ENCODE measurements at regions not wholly inside any gene's neighbourhood (a gene's known extent, or its start where the extent isn't known, plus 50 kb on each side); places are given as distances from the start of the nearest gene placed in this dataset.

DNA sequence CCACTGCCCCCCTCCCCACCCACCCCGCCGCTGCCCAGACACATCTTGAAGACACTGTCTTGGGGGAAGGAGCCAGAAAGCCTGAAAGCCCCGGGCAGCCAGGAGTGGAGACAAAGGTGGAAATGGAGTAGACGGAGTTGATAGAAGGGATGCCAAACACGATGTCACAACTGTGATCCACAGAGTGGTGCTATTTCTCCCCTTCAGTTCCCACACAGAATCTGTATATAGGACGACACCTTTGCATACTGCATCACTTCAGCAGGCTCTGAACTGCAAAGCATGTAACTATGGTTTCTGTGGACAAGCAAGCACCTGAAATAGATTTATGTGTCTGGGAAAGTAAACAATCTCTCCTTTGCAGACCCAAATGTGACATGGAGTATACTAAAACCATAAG, 56.4 kb upstream of the F13A1 start:
- DNase-seq (ENCODE audit: low read depth in 2 of 2) = no peak

DNA sequence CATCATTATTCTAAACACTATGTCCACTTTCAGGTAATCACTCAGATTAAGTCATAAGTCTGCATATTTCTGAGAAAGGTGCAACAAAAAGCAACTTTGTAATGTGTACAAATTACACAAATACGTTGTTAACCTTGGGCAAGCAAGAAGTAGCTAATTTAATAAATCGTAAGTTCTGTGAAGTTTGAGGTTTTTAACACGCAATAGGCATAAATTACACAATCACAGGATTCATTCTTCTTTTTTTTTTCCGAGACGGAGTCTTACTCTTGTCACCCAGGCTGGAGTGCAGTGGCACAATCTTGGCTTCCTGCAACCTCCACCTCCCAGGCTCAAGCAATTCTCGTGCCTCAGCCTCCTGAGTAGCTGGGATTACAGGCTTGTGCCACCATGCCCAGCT, 57.2 kb upstream of the F13A1 start:
- DNase-seq (ENCODE audit: low read depth in 2 of 2) = no peak

DNA sequence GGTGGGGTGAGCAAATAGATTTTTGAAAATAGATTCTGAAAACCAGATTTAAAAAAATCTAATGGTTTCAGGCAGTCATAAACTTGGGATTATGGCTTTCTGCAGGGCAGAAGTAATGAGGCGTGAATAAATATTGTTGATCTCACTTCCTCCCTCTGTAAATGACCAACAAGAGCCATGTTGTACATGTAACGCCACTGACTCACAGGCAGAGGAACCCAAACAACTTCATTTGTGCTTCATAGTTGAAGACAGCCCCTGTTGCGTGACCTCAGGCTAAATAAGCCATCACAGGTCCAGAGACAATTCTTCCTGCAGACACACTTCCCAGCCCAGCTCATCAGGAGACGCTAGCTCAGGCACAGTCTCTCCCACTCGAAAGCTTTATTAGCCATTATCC, 59.1 kb upstream of the F13A1 start:
- DNase-seq (ENCODE audit: low read depth in 2 of 2) = no peak

DNA sequence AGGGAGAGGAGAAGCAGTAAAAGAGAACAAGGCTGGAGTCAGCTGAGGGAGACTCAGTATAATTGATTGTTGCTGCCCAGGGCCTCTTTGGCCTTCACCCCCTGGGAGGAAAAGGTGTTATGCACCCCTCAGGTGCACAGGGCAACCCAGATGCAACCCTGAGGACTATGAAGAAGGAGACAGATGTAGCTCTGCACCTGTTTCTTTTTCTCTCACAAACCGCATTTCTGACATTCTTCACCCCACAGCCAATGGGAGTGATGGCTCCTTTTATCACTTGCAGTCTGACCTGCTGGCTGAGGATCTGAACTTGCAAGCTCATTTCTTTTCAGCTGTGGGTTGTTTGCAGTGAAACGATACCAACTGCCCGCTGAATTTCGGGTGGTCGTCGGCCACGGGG, 64.1 kb upstream of the F13A1 start:
- no peak for DNase-seq (ENCODE audit: low read depth in 2 of 2)

DNA sequence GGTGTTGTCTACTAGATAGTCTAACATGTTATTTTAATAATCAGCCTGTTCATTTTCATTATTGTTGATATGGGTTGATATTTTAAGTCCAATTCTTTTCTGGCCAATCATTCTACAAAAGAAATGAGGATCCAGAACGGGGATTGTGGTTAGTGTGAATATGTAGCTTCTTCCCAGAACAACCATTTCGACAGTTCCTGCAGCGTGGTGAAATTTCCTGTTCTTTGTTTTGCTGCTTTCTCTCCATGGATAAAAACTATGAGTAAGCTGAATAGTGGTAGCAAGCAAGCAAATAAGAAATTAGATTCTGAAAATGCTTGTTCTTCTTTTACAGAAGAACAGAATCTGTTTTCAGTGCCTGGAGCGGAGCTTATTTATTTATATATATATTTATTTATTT, 65.5 kb upstream of the F13A1 start:
- no peak for DNase-seq (ENCODE audit: low read depth in 2 of 2)

DNA sequence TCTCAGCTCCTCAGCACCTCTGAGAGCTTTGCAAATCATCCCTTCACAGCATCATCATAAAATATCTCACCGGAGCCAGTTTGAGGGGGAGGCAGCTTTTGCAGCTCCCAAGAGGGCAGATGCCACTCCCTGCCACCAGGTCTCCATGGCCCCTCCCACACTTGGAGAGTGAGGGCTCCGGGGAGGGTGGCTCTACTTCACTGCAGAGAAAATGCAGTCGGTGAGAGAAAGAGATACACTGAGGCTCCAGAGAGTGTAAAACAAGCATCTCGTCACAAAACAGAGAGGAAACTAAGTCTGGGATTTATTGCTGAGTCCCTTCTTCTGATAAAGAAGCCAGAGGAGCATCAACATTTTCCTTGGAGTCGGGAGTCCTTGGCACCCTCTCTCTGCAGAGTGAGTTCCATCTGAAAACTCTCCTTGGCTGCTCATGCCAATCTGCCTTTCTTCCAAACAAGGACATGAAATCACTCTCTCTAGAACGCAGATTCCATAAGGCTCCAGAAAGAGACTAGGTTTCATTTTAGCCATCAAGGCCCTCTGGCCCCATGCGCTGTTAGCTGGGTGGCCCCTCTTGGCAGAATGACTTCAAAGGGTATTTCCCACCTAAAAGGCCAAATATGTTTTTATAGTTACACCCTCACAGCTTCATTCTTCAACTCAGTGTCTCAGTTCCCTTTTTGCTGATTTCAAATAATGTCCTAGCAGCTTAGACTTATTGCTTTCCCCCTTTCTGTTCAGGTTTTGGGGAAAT, 70.6 kb upstream of the F13A1 start:
- no peak for DNase-seq (ENCODE audit: low read depth in 2 of 2)

DNA sequence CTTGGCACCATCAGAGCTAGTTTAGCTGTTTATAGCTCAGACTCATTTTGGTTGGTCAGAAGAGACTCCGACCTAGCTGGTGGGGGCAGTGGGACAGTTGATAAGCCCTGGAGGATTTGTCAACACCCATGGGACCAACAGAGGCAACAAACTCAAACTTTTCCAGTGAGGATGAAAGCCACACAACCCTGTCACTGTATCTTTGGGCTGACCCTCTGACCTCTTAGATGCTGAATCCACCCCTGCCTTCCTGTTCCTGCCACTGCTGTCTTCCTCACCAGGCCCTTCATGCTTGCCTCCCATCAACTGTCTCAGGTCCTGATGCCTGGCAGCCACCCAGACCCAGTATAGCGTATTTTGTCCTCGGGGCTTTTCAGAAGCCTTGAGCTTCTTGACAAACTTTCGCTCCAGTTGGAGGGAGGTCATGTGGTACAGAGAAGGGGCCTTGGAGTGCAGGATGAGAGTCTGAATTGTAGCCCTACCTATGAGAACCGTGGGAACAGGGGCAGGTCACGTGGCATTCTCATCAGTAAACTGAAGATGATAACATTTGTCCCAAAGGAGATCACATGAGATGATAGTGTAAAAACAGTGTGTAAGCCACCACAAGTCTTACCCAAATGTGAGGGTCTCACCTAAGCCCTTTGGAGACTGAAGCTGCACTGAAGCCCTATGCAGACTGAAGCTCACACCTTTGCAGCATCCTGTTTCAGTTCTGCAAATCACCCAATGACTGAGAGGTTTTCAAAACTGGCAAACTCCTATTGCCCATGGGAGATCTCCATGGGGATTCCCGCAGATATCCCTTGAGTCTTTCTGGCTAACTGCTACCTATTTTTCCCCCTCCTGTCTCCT, 72.0 kb upstream of the F13A1 start:
- no peak for DNase-seq (ENCODE audit: low read depth in 2 of 2)

DNA sequence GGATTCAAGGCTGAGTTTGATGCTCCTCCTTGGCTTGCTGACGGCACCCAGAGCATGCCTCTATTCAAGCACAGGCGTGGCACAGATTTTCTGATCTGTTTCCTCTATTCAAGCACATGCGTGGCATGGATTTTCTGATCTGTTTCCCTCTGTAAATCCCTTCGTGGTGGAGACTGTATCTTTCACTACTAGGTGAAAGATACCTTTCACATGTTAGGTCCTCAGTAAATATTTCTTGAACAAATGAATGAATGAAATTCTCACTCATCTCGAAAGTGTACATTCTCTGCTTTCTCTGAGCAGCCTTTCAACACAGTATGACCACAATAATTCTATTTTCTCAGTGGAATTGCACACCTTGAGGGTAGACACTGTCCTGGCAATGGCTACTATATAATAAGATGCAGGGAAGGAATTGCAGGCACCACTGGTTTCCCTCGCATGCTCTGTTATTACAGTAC, 72.6 kb upstream of the F13A1 start:
- no peak for DNase-seq (ENCODE audit: low read depth in 2 of 2)

DNA sequence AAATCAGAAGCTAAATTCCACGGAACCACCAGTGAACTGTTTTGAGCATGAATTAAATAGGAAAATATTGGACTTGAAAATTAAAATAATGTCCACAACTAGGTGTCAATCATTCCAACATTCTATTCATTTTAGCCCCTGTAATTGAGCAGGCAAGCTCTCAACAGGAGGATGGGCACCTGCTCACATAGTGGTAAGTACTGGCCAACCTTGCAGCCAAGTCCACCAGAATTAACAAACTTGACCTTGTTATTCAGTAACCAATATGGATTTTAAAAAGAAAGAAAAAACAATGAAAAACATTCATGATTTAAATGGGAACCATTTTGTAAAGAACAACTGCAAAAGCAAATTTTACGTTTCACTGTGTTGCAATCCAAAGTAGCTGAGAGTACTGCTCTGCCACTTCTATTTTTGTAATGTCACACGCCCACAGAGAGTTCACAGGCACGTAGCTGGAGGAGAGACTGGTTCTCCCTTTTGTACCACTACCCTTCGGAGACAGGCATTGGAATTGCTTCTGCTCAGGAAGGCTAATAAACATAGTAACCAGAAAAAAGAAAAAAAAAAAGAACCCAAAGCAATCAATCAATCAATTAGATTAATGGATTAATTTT, 75.2 kb upstream of the F13A1 start:
- DNase-seq (ENCODE audit: low read depth in 2 of 2) = no peak

DNA sequence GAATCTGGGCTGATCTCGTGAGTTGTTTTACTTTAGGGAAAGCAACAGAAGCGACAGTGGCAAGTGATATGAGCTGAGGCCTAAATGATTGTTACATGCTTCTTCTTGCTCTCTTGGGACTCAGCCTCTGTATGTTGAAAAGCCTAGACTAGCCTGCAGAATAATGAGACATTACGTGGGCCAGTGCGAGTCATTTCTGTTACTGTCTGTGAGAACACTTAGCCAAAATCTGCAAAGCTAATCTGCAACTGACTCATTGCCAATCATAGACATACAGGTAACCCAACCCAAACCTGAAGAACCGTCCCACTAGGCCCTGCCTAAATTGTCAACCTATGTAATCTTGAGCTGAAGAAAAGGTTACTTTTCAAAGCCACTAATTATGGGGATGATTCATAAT, 77.4 kb upstream of the F13A1 start:
- no peak for DNase-seq (ENCODE audit: low read depth in 2 of 2)

DNA sequence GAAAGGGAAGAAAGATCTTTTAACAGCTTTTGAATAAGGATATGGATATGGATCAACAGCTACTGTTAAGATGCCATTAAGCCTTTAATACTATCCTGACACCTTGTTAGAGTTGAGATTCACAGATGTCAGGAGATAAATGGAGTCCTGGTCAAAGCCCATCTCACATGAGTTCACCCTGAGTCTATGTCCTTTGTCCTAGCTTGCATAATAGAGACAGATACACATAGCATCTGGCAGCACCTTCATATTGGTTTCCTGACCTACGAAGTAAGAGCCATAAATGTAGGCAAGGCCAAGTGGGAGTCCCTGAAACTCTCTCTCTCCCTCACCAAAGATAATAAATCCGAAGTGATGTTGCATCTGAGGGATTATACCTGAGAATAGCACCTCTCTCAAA, 79.1 kb upstream of the F13A1 start:
- no peak for DNase-seq (ENCODE audit: low read depth in 2 of 2)

DNA sequence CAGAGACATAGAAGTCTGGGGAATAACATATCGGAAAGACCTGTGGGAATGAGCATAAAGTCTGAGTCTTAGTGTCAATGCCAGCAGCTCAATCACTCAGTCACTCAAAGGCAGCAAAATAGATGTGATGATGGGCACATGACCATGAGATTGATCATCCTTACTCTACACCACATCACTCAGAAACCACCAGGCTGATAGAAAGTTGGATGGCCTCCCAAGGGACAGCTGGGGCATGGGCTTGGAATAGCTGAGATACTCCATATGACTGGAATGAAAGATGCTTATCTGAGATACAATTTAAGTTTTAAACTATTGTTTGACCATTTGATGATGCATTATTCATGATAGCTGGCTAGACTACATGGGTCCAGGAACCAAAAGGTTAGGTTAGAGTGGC, 80.9 kb upstream of the F13A1 start:
- no peak for DNase-seq (ENCODE audit: low read depth in 2 of 2)

DNA sequence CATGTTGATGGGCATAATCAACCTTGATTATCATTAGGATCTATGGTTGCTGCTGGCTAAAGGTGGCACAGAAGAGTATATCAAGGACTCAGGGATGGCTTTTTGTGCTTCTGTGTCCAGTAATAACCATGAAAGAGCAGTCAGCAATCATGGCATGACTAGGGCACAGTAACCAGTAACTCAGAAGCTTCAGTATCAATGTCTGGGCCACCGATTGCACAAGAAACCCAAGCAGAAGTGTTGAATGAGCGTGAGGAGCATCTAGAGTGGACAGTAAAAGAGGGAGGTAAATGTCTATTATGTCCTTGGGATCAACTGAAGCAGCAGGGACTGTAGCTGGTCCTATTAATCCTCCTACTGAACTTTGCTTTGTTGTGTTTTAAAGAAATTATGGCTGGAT, 81.5 kb upstream of the F13A1 start:
- no peak for DNase-seq (ENCODE audit: low read depth in 2 of 2)

DNA sequence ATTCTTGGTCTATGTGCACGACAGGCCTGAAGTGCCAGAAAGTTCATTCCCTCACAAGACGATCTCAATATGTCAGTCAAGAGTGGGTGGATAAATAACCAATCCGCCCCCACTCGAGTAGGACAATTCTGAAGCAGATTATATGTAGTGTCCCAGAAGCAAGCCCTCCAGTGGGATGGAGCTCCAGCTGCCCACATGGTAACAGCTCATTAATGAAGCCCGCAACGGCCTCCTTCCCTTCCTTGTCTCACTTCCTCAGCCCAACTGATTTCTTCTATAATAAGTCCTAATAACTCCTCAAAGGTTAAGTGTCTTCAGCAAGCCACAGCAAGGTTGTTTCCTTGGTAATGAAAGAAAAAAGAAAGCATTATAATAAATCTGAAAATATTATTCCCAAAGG, 82.1 kb upstream of the F13A1 start:
- no peak for DNase-seq (ENCODE audit: low read depth in 2 of 2)

DNA sequence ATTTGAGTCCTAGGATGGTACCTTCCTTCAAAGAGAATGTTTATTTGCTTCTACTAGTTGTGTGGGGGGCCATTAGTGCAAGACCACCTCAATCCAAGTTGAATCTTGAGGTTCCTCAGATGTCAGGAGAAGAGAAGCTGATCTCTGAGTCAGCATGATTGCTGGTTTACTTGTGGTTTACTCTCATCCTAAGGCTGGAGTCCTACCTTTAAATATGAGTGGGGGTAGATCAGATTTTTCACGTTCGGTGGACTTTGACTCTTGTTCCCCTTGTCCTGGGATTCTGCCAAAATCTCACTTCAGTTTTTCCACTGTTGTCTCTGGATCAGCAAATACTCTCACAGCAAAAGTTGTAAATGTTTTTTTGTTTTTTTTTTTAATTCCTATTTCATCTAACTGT, 84.6 kb upstream of the F13A1 start:
- DNase-seq (ENCODE audit: low read depth in 2 of 2) = no peak

DNA sequence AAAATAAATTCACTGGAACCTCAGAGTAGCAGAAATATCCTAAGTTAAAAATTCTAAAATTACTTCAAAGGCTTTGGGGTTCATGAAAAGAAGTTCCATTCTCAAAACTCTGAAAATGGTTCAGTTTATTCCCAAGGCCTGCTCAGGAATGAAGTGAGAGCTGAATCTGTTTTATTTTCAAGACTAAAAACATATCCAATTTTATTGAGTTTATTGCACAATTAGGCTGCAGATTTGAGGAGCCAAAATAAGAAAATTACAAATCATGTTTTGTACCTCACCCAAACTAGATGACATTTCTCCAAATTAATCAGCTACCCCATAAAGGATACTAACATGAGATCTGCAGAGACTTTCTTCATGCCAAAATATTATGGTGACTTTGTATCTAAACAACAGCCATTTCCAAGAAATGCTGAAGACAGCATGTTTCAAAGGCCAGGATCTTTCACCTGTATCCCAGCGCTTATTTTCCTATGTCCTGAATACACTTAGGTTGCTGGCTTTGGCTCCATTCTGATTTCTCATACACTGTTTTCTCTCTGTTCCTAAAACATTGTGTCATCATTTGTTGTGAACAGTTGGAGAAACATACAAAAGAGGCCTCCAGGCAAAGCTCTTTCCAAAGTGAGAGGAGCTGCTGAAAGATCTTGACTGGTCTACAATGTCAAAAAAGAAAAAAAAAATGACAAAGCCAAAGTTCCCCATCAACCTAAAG, 85.7 kb upstream of the F13A1 start:
- DNase-seq (ENCODE audit: low read depth in 2 of 2) = no peak

DNA sequence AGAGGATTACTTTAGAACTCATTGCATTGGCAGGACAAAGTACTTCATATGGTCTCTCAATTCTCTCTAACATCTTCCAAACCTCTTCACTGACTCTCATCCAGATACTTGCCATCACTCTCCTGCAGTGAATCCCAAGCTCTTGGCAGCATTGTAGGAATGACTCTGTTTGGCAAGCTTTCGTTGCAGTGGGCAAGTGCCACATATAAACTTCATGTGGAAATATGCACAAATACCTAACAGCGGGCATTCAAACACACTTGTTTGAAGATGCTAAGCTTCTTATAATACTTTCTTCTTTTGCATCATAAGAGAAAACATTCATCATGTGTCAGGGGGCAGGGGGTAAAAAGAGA, 86.2 kb upstream of the F13A1 start:
- no peak for DNase-seq (ENCODE audit: low read depth in 2 of 2)

DNA sequence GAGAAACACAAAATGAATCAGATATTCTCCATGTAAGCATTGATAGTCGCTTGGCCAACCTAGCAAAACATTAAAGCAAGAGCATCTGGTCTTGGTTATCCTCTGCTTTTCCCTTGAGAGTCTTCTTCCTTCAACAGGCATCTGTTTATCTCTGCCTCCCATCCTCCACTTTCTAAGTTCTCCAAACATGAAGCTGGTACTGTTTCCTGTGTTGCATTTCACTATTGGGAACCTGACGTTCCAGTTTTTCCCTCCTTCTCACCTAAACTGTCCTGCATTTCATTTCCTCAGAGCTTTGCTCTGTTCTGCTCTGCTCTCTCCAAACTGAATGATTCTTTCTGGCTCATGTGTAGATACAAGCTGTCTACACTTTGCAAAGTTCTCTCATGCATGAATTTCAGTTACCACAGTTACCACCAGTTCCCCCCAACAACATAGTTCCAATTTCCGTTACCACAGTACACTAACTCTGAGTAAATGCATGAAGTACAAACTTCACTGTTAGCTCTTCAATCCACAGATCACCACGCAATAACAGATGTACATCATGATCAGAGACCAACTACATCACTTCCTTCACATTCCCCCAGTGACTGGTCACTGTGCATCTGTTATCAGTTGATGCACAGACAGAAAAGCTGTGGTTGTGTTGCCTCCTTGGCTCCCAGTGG, 86.7 kb upstream of the F13A1 start:
- DNase-seq (ENCODE audit: low read depth in 2 of 2) = no peak

DNA sequence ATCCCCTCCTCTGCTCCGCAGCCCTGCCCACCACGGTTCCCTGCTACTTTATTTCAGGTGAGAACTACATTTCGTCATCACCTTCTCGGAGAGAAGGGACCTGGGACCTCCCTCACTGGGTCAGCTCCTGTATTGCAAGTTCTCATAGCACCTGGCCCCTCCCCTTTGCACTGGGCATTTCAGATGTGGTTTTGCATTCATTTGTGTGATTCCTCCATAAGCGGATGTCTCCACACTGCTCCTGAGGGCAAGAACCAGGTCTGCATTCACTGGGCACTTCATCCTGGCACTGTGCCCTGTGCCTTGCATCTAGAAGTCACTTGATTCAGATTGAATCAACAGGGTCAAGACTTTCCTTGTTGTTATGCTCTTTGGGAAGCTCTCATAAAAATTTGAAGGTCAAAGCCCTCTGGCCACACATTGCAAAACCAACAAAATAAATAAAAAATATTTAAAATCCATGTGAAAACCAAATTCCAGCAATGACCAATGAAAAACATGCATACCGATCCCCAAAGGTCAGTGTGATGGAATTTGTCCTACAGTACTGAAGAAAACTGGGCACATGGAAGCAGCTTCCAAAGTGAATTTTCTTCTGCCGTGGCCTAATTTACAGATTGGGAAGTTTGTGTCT, 89.1 kb upstream of the F13A1 start:
- DNase-seq (ENCODE audit: low read depth in 2 of 2) = no peak

DNA sequence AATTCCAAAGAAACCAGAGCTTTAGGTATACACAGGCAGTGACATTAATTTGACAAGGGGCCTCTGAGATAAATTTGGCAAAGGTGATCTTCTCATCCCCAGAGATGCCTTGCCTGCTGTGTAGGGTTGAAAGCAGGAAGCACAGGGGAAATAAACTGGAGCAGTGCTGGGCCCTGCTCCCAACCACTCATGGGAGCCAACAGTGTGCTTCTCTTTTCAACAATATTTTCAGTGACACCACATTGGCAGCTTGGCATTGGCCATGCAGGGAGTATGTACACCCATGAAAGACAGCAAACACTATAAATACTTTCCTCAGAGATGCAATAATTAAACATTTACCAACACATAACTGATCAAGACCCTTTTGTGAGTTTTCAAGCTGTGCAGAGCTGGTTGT, 90.7 kb upstream of the F13A1 start:
- no peak for DNase-seq (ENCODE audit: low read depth in 2 of 2)

DNA sequence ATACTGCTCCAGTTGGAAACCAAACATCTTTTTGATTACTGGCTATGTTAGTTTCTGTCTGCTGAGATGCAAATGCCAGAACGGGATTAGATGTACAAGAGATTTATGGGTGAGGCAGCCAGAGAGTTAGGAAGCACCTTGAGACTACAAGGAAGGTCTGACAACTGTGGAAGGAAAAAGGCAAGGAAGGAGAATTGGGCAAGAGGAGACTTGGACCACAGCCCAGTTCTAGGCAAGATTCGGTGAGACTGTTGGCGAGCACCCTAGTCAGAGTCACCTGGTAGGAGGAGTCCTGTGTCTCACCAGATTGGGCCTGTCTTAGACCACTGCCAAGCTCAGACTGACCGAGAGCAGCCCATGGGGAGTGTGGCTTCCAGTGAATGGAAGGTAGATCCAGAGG, 91.8 kb upstream of the F13A1 start:
- DNase-seq (ENCODE audit: low read depth in 2 of 2) = no peak
